Right lobe of liver (tissue), 4 donors: ENCODE measurements at regions not wholly inside any gene's neighbourhood (a gene's known extent, or its start where the extent isn't known, plus 50 kb on each side); places are given as distances from the start of the nearest gene placed in this dataset.

Source experiments
- POLR2A ChIP-seq: fragments of 450-650 bp; IDR thresholded peaks from one replicate; pipeline ENCODE4 v1.6.1; 2017; ENCODE audit warnings: antibody characterized with exemption, mild to moderate bottlenecking
- TF ChIP-seq, protein P1 (sequence below), 4 donors: fragments of 200-600 bp in 3 of 4; fragments of 450-650 bp in 1 of 4; IDR thresholded peaks; one replicate each; pipeline versions ENCODE4 v1.5.1 to v1.8.0; 2016 to 2022; ENCODE audit warnings: antibody characterized with exemption in 4 of 4, mild to moderate bottlenecking in 2 of 4
- donor health status: DM: no; HTN: no; CAD: no.
- donor health status: DM: no; HTN: no; CAD: no.
- donor health status: DM: no; HTN: yes; CAD: no.

DNA sequence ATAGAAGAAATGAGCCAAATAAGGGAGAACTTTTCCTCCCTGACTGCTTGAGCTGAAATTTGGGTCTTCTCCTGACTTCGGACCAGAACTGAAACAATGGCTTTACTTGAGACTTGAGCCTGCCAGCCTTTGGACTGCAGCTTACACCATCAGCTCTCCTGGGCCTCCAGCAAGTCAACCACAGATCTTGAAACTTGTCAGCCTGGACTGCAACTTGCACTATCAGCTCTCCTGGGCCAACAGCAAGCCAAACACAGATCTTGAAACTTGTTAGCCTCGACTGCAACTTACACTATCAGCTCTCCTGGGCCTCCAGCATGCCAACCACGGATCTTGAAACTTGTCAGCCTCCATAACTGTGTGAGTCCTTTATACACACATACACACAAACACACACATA lies 425.9 kb upstream of the PCDH7 start:
- TF ChIP-seq POLR2A, result no peak
- TF ChIP-seq, protein P1, sequence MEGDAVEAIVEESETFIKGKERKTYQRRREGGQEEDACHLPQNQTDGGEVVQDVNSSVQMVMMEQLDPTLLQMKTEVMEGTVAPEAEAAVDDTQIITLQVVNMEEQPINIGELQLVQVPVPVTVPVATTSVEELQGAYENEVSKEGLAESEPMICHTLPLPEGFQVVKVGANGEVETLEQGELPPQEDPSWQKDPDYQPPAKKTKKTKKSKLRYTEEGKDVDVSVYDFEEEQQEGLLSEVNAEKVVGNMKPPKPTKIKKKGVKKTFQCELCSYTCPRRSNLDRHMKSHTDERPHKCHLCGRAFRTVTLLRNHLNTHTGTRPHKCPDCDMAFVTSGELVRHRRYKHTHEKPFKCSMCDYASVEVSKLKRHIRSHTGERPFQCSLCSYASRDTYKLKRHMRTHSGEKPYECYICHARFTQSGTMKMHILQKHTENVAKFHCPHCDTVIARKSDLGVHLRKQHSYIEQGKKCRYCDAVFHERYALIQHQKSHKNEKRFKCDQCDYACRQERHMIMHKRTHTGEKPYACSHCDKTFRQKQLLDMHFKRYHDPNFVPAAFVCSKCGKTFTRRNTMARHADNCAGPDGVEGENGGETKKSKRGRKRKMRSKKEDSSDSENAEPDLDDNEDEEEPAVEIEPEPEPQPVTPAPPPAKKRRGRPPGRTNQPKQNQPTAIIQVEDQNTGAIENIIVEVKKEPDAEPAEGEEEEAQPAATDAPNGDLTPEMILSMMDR (IDR thresholded peaks at IDR 0.05), result no peak
